ENCODE measurements at regions not wholly inside any gene's neighbourhood (a gene's known extent, or its start where the extent isn't known, plus 50 kb on each side); places are given as distances from the start of the nearest gene placed in this dataset.

- Histone ChIP-seq H3K27me3 (ENCODE audit: insufficient read depth, low read depth) (peaks cover 42% of the 10 kb centered on the region), H3K9me3 (ENCODE audit: insufficient read depth, low read depth) (no peaks in the 10 kb centered on the region), H4K20me1 (ENCODE audit: insufficient read depth) (no peaks in the 10 kb centered on the region), H3K36me3 (ENCODE audit: low read depth) (no peaks in the 10 kb centered on the region), H2AFZ (no peak overlapping the region), H3K79me2 (ENCODE audit: low read depth) (no peaks in the 10 kb centered on the region), H3K4me2 (no peak overlapping the region), H3F3A (ENCODE audit: insufficient read depth, low read depth) (no peaks in the 10 kb centered on the region; the same call in 1 of the 2 replicates), H3K27ac (no peak overlapping the region), H3K9me2 (ENCODE audit: insufficient read depth) (no peaks in the 10 kb centered on the region), H3K4me1 (replicated peaks; ENCODE audit: insufficient read depth) (no peaks in the 10 kb centered on the region), H3K4me3 (no peak overlapping the region)
- POLR2A ChIA-PET (ENCODE audit: unreplicated experiment), result no interaction called here
- intact Hi-C loops (cut with micrococcal nuclease; ENCODE audit: unreplicated experiment), result no loop called here
- no TSS peak for BruUV-seq (replicated peaks)
- TF ChIP-seq CTCF (conservative IDR thresholded peaks at IDR 0.05) (no peak), EZH2 (IDR thresholded peaks at IDR 0.05; ENCODE audit: low read depth) (no peak)
- CTCF ChIA-PET, result no interaction called here
- DNase-seq, result no peak
These were observed 359.5 kb upstream of the FAM98A start for GRCh38 chr2:33958591-33958990.

- Histone ChIP-seq H3K9me2 (ENCODE audit: insufficient read depth) (no peaks in the 10 kb centered on the region), H3K27ac (no peak overlapping the region), H3K4me2 (no peak overlapping the region), H3K27me3 (ENCODE audit: insufficient read depth, low read depth) (no peaks in the 10 kb centered on the region), H3K36me3 (ENCODE audit: low read depth) (no peaks in the 10 kb centered on the region), H3K4me3 (no peak overlapping the region), H3F3A (ENCODE audit: insufficient read depth, low read depth) (no peaks in the 10 kb centered on the region), H3K4me1 (replicated peaks; ENCODE audit: insufficient read depth) (no peaks in the 10 kb centered on the region), H2AFZ (no peak overlapping the region), H3K9me3 (ENCODE audit: insufficient read depth, low read depth) (no peaks in the 10 kb centered on the region), H3K79me2 (ENCODE audit: low read depth) (no peaks in the 10 kb centered on the region), H4K20me1 (ENCODE audit: insufficient read depth) (no peaks in the 10 kb centered on the region)
- no peak for DNase-seq
- ChIA-PET POLR2A (ENCODE audit: unreplicated experiment) (no interaction called here), CTCF (no interaction called here)
- intact Hi-C loops (cut with micrococcal nuclease; ENCODE audit: unreplicated experiment), result no loop called here
- TF ChIP-seq CTCF (conservative IDR thresholded peaks at IDR 0.05), result no peak
- no peak for TF ChIP-seq EZH2 (IDR thresholded peaks at IDR 0.05; ENCODE audit: low read depth)
- no TSS peak for BruUV-seq (replicated peaks)
These were observed 350.3 kb upstream of the FAM98A start for GRCh38 chr2:33949371-33949770.

GRCh38 chr2:33946193-33946592 lies 347.1 kb upstream of the FAM98A start:
- TF ChIP-seq CTCF (conservative IDR thresholded peaks at IDR 0.05) (no peak), EZH2 (IDR thresholded peaks at IDR 0.05; ENCODE audit: low read depth) (no peak)
- intact Hi-C loops (cut with micrococcal nuclease; ENCODE audit: unreplicated experiment), result no loop called here
- Histone ChIP-seq H3K4me1 (replicated peaks; ENCODE audit: insufficient read depth) (no peaks in the 10 kb centered on the region), H3K4me2 (no peak overlapping the region), H3K79me2 (ENCODE audit: low read depth) (no peaks in the 10 kb centered on the region), H3K4me3 (no peak overlapping the region), H2AFZ (no peak overlapping the region), H3K9me3 (ENCODE audit: insufficient read depth, low read depth) (no peaks in the 10 kb centered on the region), H4K20me1 (ENCODE audit: insufficient read depth) (no peaks in the 10 kb centered on the region), H3K36me3 (ENCODE audit: low read depth) (no peaks in the 10 kb centered on the region), H3K27me3 (ENCODE audit: insufficient read depth, low read depth) (no peaks in the 10 kb centered on the region), H3K9me2 (ENCODE audit: insufficient read depth) (no peaks in the 10 kb centered on the region), H3F3A (ENCODE audit: insufficient read depth, low read depth) (no peaks in the 10 kb centered on the region), H3K27ac (no peak overlapping the region)
- no TSS peak for BruUV-seq (replicated peaks)
- ChIA-PET POLR2A (ENCODE audit: unreplicated experiment) (no interaction called here), CTCF (no interaction called here)
- no peak for DNase-seq

Measured in PC-9 (cell line).